Cardiac fibroblast (primary cell): ENCODE measurements at regions not wholly inside any gene's neighbourhood (a gene's known extent, or its start where the extent isn't known, plus 50 kb on each side); places are given as distances from the start of the nearest gene placed in this dataset.

ENCODE experiments used
- DNase-seq, 2 donors: peaks; one replicate each; pipeline versions ENCODE4 v3.0.0 to v3.0.0-alpha.2; 2010; ENCODE audit warnings: low read depth in 2 of 2
- H3K4me3 ChIP-seq, 2 donors: replicated peaks in 1 of 2; 1 replicate in 1 of 2; 2 replicates in 1 of 2; pipeline ENCODE4 v1.5.1; 2011; ENCODE audit warnings: low read depth in 2 of 2, low read length in 2 of 2, mild to moderate bottlenecking in 2 of 2, moderate library complexity in 1 of 2
- CTCF ChIP-seq: IDR thresholded peaks from one replicate; pipeline ENCODE4 v1.5.1; 2011; ENCODE audit warnings: low read depth, mild to moderate bottlenecking, low read length, inconsistent platforms

GRCh38 chr9:7478646-7479045 is 320.9 kb downstream of the DMAC1 start:
- TF ChIP-seq CTCF = no peak
- no peak for DNase-seq
- no peak overlapping the region for H3K4me3 ChIP-seq

- no peak for DNase-seq
- H3K4me3 ChIP-seq = no peak overlapping the region
- TF ChIP-seq CTCF = no peak
Observed at GRCh38 chr9:7467186-7467585, 332.4 kb downstream of the DMAC1 start.

GRCh38 chr9:7461791-7462190 is 337.8 kb downstream of the DMAC1 start:
- no peak overlapping the region for H3K4me3 ChIP-seq
- DNase-seq = no peak
- no peak for TF ChIP-seq CTCF

GRCh38 chr9:7456793-7457530 is 342.6 kb downstream of the DMAC1 start:
- DNase-seq = no peak
- no peak for TF ChIP-seq CTCF
- H3K4me3 ChIP-seq = no peak overlapping the region

GRCh38 chr9:7456377-7456776 is 343.2 kb downstream of the DMAC1 start:
- no peak for TF ChIP-seq CTCF
- DNase-seq = no peak
- no peak overlapping the region for H3K4me3 ChIP-seq

- no peak overlapping the region for H3K4me3 ChIP-seq
- no peak for TF ChIP-seq CTCF
- no peak for DNase-seq
Observed at GRCh38 chr9:7454624-7455023, 345.0 kb downstream of the DMAC1 start.

GRCh38 chr9:7452378-7452777 is 347.2 kb downstream of the DMAC1 start:
- no peak for TF ChIP-seq CTCF
- peak; percentile 23 to 44 for DNase-seq
- H3K4me3 ChIP-seq = no peak overlapping the region
